SK-N-SH treated with all-trans-retinoic acid at 6 μM for 48 hours (cell line): ENCODE measurements at regions not wholly inside any gene's neighbourhood (a gene's known extent, or its start where the extent isn't known, plus 50 kb on each side); places are given as distances from the start of the nearest gene placed in this dataset.

Source experiments
- ATAC-seq: fragments of 200-7000 bp; cut with Tn5 transposase; 3 replicates; pipeline ENCODE4 v1.9.1; 2020; ENCODE audit warnings: mild to moderate bottlenecking, moderate library complexity
- BACH2 ChIP-seq: fragments of 250-450 bp; sonication (Bioruptor Pico); IDR thresholded peaks from 2 replicates; pipeline ENCODE4 v1.9.0; 2021; ENCODE audit warnings: mild to moderate bottlenecking, borderline replicate concordance
- CSDC2 ChIP-seq: fragments of 250-450 bp; sonication (Bioruptor Pico); IDR thresholded peaks from 2 replicates; pipeline ENCODE4 v1.5.0; 2020; ENCODE audit warnings: mild to moderate bottlenecking, moderate library complexity
- CSRNP3 ChIP-seq: fragments of 250-450 bp; sonication (Bioruptor Pico); IDR thresholded peaks from 2 replicates; pipeline ENCODE4 v1.5.1; 2021; ENCODE audit warnings: mild to moderate bottlenecking, moderate library complexity
- ESRRG ChIP-seq: fragments of 250-450 bp; sonication (Bioruptor Pico); IDR thresholded peaks from 2 replicates; pipeline ENCODE4 v1.6.1; 2021; ENCODE audit warnings: mild to moderate bottlenecking
- GLIS3 ChIP-seq: fragments of 250-450 bp; sonication (Bioruptor Pico); IDR thresholded peaks from 2 replicates; pipeline ENCODE4 v1.5.0; 2020; ENCODE audit warnings: mild to moderate bottlenecking, moderate library complexity
- ISL1 ChIP-seq: fragments of 250-450 bp; sonication (Bioruptor Pico); IDR thresholded peaks from 2 replicates; pipeline ENCODE4 v2.1.2; 2022; ENCODE audit warnings: mild to moderate bottlenecking, moderate library complexity
- PATZ1 ChIP-seq: fragments of 250-450 bp; sonication (Bioruptor Pico); IDR thresholded peaks from 2 replicates; pipeline ENCODE4 v1.8.0; 2020; ENCODE audit warnings: mild to moderate bottlenecking, moderate library complexity, borderline replicate concordance
- POU6F1 ChIP-seq: fragments of 250-450 bp; sonication (Bioruptor Pico); IDR thresholded peaks from 2 replicates; pipeline ENCODE4 v1.8.0; 2021; ENCODE audit warnings: low read depth, mild to moderate bottlenecking, moderate library complexity, borderline replicate concordance
- PPARA ChIP-seq: fragments of 250-450 bp; sonication (Bioruptor Pico); IDR thresholded peaks from 2 replicates; pipeline ENCODE4 v1.5.0; 2020; ENCODE audit warnings: mild to moderate bottlenecking, borderline replicate concordance
- SNAI2 ChIP-seq: fragments of 250-450 bp; sonication (Bioruptor Pico); IDR thresholded peaks from 2 replicates; pipeline ENCODE4 v1.5.0; 2020; ENCODE audit warnings: mild to moderate bottlenecking, moderate library complexity
- TCF4 ChIP-seq: fragments of 250-450 bp; sonication (Bioruptor Pico); IDR thresholded peaks from 2 replicates; pipeline ENCODE4 v1.8.0; 2021; ENCODE audit warnings: mild to moderate bottlenecking, moderate library complexity, borderline replicate concordance
- TSHZ2 ChIP-seq: fragments of 250-450 bp; sonication (Bioruptor Pico); IDR thresholded peaks from 2 replicates; pipeline ENCODE4 v1.5.0; 2020; ENCODE audit warnings: mild to moderate bottlenecking, moderate library complexity
- ZC3H10 ChIP-seq: fragments of 250-450 bp; sonication (Bioruptor Pico); IDR thresholded peaks from 2 replicates; pipeline ENCODE4 v1.5.1; 2021; ENCODE audit warnings: mild to moderate bottlenecking, moderate library complexity
- ZFP3 ChIP-seq: fragments of 250-450 bp; sonication (Bioruptor Pico); IDR thresholded peaks from 2 replicates; pipeline ENCODE4 v1.5.0; 2020; ENCODE audit warnings: mild to moderate bottlenecking, moderate library complexity
- ZFP30 ChIP-seq: fragments of 450-650 bp; formaldehyde crosslinking; IDR thresholded peaks from 2 replicates; pipeline ENCODE4 v1.5.0; 2022; ENCODE audit warnings: mild to moderate bottlenecking, moderate library complexity
- ZNF565 ChIP-seq: fragments of 450-650 bp; formaldehyde crosslinking; conservative IDR thresholded peaks from 2 replicates; pipeline ENCODE4 v1.5.0; 2020; ENCODE audit warnings: low read depth, mild to moderate bottlenecking, moderate library complexity

GRCh38 chr10:129168660-129169059 is 298.4 kb upstream of the MGMT start (continued):
- TF ChIP-seq PATZ1 (CRISPR knock-in tag), result no peak
- TF ChIP-seq, all 23 proteins: peak for 0

GRCh38 chr10:129169115-129169514 is 297.9 kb upstream of the MGMT start:
- no peak for ATAC-seq
- TF ChIP-seq ZFP3 (CRISPR knock-in tag) (no peak), PATZ1 (CRISPR knock-in tag) (no peak), SNAI2 (CRISPR knock-in tag) (no peak), ZNF565 (CRISPR knock-in tag) (no peak), CSRNP3 (CRISPR knock-in tag) (no peak), TCF4 (CRISPR knock-in tag) (no peak), ESRRG (CRISPR knock-in tag) (no peak), ISL1 (no peak), ZFP30 (CRISPR knock-in tag) (no peak), CSDC2 (no peak), GLIS3 (no peak)

- no peak for ATAC-seq
- TF ChIP-seq ISL1 (no peak), GLIS3 (no peak), POU6F1 (no peak), TSHZ2 (CRISPR knock-in tag) (no peak), PPARA (no peak)
- TF ChIP-seq, all 23 proteins: peak for 0
Observed at GRCh38 chr10:129170812-129171211, 296.2 kb upstream of the MGMT start.

GRCh38 chr10:129171812-129172211 is 295.2 kb upstream of the MGMT start:
- TF ChIP-seq SNAI2 (CRISPR knock-in tag), result no peak
- TF ChIP-seq TCF4 (CRISPR knock-in tag), result no peak
- ATAC-seq, result no peak

GRCh38 chr10:129174232-129175014 is 292.6 kb upstream of the MGMT start:
- ATAC-seq, result no peak
- no peak for TF ChIP-seq PATZ1 (CRISPR knock-in tag)
- no peak for TF ChIP-seq GLIS3
- TF ChIP-seq BACH2 (CRISPR knock-in tag), result no peak
- TF ChIP-seq ZFP3 (CRISPR knock-in tag), result no peak
- TF ChIP-seq CSDC2, result no peak
- TF ChIP-seq SNAI2 (CRISPR knock-in tag), result no peak
- no peak for TF ChIP-seq ZFP30 (CRISPR knock-in tag)
- TF ChIP-seq ESRRG (CRISPR knock-in tag), result no peak
- TF ChIP-seq ZC3H10 (CRISPR knock-in tag), result no peak
- no peak for TF ChIP-seq POU6F1
- TF ChIP-seq CSRNP3 (CRISPR knock-in tag), result no peak
